ENCODE measurements at regions not wholly inside any gene's neighbourhood (a gene's known extent, or its start where the extent isn't known, plus 50 kb on each side); places are given as distances from the start of the nearest gene placed in this dataset.

DNA sequence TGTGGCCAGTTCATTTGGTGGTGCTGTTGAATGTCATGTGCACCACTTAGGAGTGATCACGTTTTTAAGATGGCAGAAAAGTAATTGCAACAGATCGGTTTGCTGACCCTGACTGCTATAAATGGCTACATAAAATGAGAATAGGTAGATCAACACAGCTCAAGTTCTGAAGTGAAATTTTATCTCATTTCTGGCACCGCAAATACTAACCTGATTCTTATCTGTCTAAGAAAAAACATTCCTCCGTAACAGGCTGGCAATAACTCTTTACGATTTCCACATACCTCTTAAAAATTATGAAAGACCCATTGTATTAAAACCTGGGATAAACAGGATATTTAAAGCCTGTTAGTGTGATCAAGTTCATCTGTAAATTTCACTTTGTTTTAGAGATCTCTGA, 387.5 kb downstream of the PDGFC start:
- TF ChIP-seq, protein P1, sequence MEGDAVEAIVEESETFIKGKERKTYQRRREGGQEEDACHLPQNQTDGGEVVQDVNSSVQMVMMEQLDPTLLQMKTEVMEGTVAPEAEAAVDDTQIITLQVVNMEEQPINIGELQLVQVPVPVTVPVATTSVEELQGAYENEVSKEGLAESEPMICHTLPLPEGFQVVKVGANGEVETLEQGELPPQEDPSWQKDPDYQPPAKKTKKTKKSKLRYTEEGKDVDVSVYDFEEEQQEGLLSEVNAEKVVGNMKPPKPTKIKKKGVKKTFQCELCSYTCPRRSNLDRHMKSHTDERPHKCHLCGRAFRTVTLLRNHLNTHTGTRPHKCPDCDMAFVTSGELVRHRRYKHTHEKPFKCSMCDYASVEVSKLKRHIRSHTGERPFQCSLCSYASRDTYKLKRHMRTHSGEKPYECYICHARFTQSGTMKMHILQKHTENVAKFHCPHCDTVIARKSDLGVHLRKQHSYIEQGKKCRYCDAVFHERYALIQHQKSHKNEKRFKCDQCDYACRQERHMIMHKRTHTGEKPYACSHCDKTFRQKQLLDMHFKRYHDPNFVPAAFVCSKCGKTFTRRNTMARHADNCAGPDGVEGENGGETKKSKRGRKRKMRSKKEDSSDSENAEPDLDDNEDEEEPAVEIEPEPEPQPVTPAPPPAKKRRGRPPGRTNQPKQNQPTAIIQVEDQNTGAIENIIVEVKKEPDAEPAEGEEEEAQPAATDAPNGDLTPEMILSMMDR (IDR thresholded peaks at IDR 0.05; ENCODE audit: insufficient read depth, low read length, poor library complexity, severe bottlenecking), result no peak
- no peak for TF ChIP-seq EZH2phosphoT487 (conservative IDR thresholded peaks at IDR 0.05; ENCODE audit: low read length)
